Fibroblast of villous mesenchyme (primary cell): ENCODE measurements at regions not wholly inside any gene's neighbourhood (a gene's known extent, or its start where the extent isn't known, plus 50 kb on each side); places are given as distances from the start of the nearest gene placed in this dataset.
"Not testable (repeated sequence)": the region's sequence is repeated elsewhere in the genome, so short reads cannot be mapped to it uniquely, and the experiment has no call there.

ENCODE experiments used
- DNase-seq: peaks from one replicate; pipeline ENCODE4 v3.0.0-alpha.2; 2010; ENCODE audit warnings: low read depth
- H3K4me3 ChIP-seq: 2 replicates; pipeline ENCODE4 v1.5.1; 2011; ENCODE audit warnings: low read depth, mild to moderate bottlenecking, low read length
- TF ChIP-seq, protein P1 (sequence below): IDR thresholded peaks from 2 replicates; pipeline ENCODE4 v1.5.1; 2012; ENCODE audit warnings: low read depth, mild to moderate bottlenecking, low read length; ENCODE audit not compliant: insufficient read depth

DNA sequence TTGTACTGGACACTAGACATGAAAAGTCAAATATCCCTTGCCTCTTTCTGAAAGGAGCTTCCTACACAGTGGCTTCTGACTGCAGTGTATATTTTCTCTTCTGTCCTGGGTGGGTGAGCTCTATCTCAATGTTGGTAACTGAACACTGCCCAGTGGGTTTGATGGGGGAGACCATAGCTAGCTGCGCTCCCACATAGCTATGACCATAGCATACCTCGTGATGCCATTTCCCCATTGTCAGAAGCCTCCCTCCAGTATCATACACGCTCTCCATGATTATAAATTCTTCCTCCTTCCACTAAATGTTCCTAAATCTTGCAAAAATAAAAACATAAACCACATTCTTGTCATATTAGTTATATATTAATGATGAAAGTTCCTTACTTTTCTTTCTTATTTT, 2134.7 kb upstream of the DEFB115 start:
- DNase-seq, H3K4me3 ChIP-seq: not testable (repeated sequence)

DNA sequence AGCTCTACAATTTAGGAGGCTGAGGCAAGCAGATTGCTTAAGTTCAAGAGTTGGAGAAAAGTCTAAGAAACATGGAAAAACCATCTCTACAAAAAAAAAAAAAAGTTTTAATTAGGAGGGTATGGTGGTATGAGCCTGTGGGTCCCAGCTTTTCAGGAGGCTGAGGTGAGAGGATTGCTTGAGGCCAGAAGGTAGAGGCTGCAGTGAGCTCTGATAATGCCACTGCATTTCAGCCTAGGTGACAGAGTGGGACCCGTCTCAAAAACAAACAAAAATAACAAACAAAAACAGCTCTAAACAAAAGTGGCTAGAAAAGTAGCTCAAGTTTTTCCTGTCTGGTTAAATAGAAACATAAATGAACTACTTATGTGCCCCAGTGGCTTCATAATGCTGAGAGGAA, 2133.6 kb upstream of the DEFB115 start:
- DNase-seq, result no peak
- no peak overlapping the region for H3K4me3 ChIP-seq
- TF ChIP-seq, protein P1, sequence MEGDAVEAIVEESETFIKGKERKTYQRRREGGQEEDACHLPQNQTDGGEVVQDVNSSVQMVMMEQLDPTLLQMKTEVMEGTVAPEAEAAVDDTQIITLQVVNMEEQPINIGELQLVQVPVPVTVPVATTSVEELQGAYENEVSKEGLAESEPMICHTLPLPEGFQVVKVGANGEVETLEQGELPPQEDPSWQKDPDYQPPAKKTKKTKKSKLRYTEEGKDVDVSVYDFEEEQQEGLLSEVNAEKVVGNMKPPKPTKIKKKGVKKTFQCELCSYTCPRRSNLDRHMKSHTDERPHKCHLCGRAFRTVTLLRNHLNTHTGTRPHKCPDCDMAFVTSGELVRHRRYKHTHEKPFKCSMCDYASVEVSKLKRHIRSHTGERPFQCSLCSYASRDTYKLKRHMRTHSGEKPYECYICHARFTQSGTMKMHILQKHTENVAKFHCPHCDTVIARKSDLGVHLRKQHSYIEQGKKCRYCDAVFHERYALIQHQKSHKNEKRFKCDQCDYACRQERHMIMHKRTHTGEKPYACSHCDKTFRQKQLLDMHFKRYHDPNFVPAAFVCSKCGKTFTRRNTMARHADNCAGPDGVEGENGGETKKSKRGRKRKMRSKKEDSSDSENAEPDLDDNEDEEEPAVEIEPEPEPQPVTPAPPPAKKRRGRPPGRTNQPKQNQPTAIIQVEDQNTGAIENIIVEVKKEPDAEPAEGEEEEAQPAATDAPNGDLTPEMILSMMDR, result no peak
